ENCODE measurements at regions not wholly inside any gene's neighbourhood (a gene's known extent, or its start where the extent isn't known, plus 50 kb on each side); places are given as distances from the start of the nearest gene placed in this dataset.

DNA sequence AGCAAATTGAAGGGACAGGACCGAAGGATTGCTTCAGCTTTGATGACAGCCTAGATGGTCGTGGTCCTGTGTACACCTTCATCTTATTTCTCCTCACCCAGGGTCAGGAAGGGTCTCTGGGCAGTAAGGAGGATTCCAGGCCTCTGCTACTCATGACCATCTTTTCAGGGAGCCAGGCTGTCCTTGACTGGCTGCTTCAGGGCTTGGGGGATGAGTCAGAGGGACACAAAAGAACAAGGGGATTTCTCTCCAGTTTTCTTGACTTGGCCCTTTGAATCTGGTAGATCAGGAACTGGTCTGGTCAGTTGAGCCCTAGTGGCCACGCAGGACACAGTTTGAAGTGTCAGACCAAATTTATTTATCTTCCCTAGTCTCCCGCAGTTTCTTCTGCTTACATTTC lies 402.1 kb upstream of the CHD6 start:
- intact Hi-C loops (cut with DNase I) = no loop called here
- Histone ChIP-seq H3K36me3 (no peaks in the 10 kb centered on the region), H3K4me1 (no peaks in the 10 kb centered on the region), H3K27ac (no peak overlapping the region), H3K9me3 (no peaks in the 10 kb centered on the region), H3K4me3 (no peak overlapping the region), H3K27me3 (no peaks in the 10 kb centered on the region)
- 51 to 55% (median 53%) methylated on average over 4 of the region's 4 CpGs for WGBS, 4 donors
- DNase-seq (no peak), ATAC-seq (no peak)
- TF ChIP-seq POLR2A (IDR thresholded peaks at IDR 0.05) = no peak
- TF ChIP-seq, protein P1, sequence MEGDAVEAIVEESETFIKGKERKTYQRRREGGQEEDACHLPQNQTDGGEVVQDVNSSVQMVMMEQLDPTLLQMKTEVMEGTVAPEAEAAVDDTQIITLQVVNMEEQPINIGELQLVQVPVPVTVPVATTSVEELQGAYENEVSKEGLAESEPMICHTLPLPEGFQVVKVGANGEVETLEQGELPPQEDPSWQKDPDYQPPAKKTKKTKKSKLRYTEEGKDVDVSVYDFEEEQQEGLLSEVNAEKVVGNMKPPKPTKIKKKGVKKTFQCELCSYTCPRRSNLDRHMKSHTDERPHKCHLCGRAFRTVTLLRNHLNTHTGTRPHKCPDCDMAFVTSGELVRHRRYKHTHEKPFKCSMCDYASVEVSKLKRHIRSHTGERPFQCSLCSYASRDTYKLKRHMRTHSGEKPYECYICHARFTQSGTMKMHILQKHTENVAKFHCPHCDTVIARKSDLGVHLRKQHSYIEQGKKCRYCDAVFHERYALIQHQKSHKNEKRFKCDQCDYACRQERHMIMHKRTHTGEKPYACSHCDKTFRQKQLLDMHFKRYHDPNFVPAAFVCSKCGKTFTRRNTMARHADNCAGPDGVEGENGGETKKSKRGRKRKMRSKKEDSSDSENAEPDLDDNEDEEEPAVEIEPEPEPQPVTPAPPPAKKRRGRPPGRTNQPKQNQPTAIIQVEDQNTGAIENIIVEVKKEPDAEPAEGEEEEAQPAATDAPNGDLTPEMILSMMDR (IDR thresholded peaks at IDR 0.05) = no peak

- Histone ChIP-seq H3K27ac (no peak overlapping the region), H3K36me3 (no peaks in the 10 kb centered on the region), H3K4me1 (no peaks in the 10 kb centered on the region), H3K4me3 (no peak overlapping the region), H3K27me3 (no peaks in the 10 kb centered on the region), H3K9me3 (no peaks in the 10 kb centered on the region)
- TF ChIP-seq POLR2A (IDR thresholded peaks at IDR 0.05) = no peak
- TF ChIP-seq, protein P1 (IDR thresholded peaks at IDR 0.05) = no peak
- no peak for ATAC-seq
- intact Hi-C loops (cut with DNase I) = no loop called here
- DNase-seq = no peak
Measured at GRCh38 chr20:42018979-42019378, 400.8 kb upstream of the CHD6 start.

GRCh38 chr20:42010090-42010489 lies 391.9 kb upstream of the CHD6 start:
- Histone ChIP-seq H3K9me3 (peaks cover 0 to 7% (median 0%) of the 10 kb centered on the region in 12 donors), H3K27ac (no peak overlapping the region), H3K27me3 (peaks cover 0 to 9% (median 0%) of the 10 kb centered on the region in 9 donors), H3K36me3 (no peaks in the 10 kb centered on the region), H3K4me3 (no peak overlapping the region), H3K4me1 (no peaks in the 10 kb centered on the region)
- 52 to 68% (median 65%) methylated on average over 3 of the region's 3 CpGs for WGBS, 4 donors
- ATAC-seq (no peak), DNase-seq (no peak)
- intact Hi-C loops (cut with DNase I) = no loop called here
- no peak for TF ChIP-seq POLR2A (IDR thresholded peaks at IDR 0.05)
- TF ChIP-seq, protein P1 (IDR thresholded peaks at IDR 0.05) = no peak

DNA sequence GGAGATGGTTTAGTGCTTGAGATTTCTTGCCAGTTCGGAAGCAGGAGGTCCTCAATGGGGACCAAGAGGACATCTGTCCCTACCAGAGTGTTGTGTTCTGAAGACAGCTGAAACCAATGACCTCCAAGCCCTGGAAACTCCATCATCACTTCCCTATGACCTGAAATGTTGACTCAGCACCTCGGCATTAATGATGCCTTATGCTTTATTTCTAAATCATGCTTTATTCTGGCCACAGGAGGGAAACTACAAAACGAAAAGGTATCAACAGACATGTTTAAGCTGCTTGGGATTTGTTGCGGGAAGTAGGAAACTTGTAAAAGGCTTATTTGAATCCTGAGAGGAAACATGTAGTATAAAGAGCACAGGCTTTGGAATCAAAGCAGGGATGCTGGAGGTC lies 389.1 kb upstream of the CHD6 start:
- intact Hi-C loops (cut with DNase I) = no loop called here
- TF ChIP-seq POLR2A (IDR thresholded peaks at IDR 0.05) = no peak
- TF ChIP-seq, protein P1 (IDR thresholded peaks at IDR 0.05) = no peak
- Histone ChIP-seq H3K27me3 (peaks cover 0 to 9% (median 0%) of the 10 kb centered on the region in 9 donors), H3K9me3 (peaks cover 0 to 7% (median 0%) of the 10 kb centered on the region in 12 donors), H3K36me3 (no peaks in the 10 kb centered on the region), H3K27ac (no peak overlapping the region), H3K4me1 (no peaks in the 10 kb centered on the region), H3K4me3 (no peak overlapping the region)
- no peak for ATAC-seq
- DNase-seq = no peak
- 68 to 76% (median 73%) methylated on average over 4 of the region's 4 CpGs for WGBS, 4 donors

Data from heart left ventricle (tissue), 16 donors.